Body of pancreas (tissue), 4 donors: ENCODE measurements at regions not wholly inside any gene's neighbourhood (a gene's known extent, or its start where the extent isn't known, plus 50 kb on each side); places are given as distances from the start of the nearest gene placed in this dataset.

ENCODE experiments used
- ATAC-seq: fragments of 150-250 bp; one replicate; pipeline ENCODE4 v1.9.1; 2016
- DNase-seq, 4 donors: peaks; one replicate each; pipeline ENCODE4 v3.0.0-alpha.2; 2019
- H3K27ac ChIP-seq, 4 donors: fragments of 200-600 bp; sonication (generic); 1 replicate in 3 of 4; 2 replicates in 1 of 4; pipeline versions ENCODE4 v1.5.1 to v1.6.1; 2016 to 2019; ENCODE audit warnings: mild to moderate bottlenecking in 1 of 4, mixed read lengths in 1 of 4, moderate library complexity in 1 of 4
- H3K27me3 ChIP-seq, 2 donors: fragments of 200-600 bp; sonication (generic); one replicate each; pipeline ENCODE4 v1.6.0; 2016; ENCODE audit warnings: mild to moderate bottlenecking in 1 of 2
- H3K36me3 ChIP-seq, 2 donors: fragments of 200-600 bp; sonication (generic); replicated peaks in 1 of 2; 2 replicates each; pipeline ENCODE4 v1.5.1; 2016; ENCODE audit warnings: low read depth in 2 of 2; ENCODE audit not compliant: insufficient read depth in 1 of 2
- H3K4me1 ChIP-seq: fragments of 200-600 bp; sonication (generic); one replicate; pipeline ENCODE4 v1.6.0; 2016
- H3K4me3 ChIP-seq, 2 donors: fragments of 200-600 bp; sonication (generic); 1 replicate in 1 of 2; 2 replicates in 1 of 2; pipeline ENCODE4 v1.5.1; 2016 to 2019
- H3K9me3 ChIP-seq, 3 donors: fragments of 200-600 bp; sonication (generic); 1 replicate in 2 of 3; 2 replicates in 1 of 3; pipeline ENCODE4 v1.5.1; 2016
- CTCF ChIP-seq, 7 experiments: fragments of 450-650 bp in 4 of 7; fragments of 200-600 bp in 3 of 7; sonication (generic) in 3 of 7; IDR thresholded peaks; one replicate each; pipeline ENCODE4 v1.5.1; 2016 to 2019; ENCODE audit warnings: antibody characterized with exemption in 7 of 7
- POLR2A ChIP-seq, 3 donors: fragments of 450-650 bp; IDR thresholded peaks; one replicate each; pipeline ENCODE4 v1.6.1; 2016; ENCODE audit warnings: antibody characterized with exemption in 3 of 3, mild to moderate bottlenecking in 2 of 3
- WGBS, 2 donors: methylation state at CpG; one replicate each; pipeline ENCODE4 v1.1.5; 2017; 5-methylcytosine and 5-hydroxymethylcytosine counted together
- intact Hi-C: fragments of 100-400 bp; cut with DNase I; formaldehyde crosslinking; loops from one replicate; pipeline ENCODE4 v1.15.1; 2023

GRCh38 chr5:67808340-67808739, 407.2 kb upstream of the PIK3R1 start:
- DNase-seq (no peak), ATAC-seq (no peak)
- TF ChIP-seq POLR2A (IDR thresholded peaks at IDR 0.05) (no peak), CTCF (IDR thresholded peaks at IDR 0.05) (no peak)
- Histone ChIP-seq H3K27ac (no peak overlapping the region), H3K36me3 (no peaks in the 10 kb centered on the region), H3K4me3 (no peak overlapping the region), H3K4me1 (no peaks in the 10 kb centered on the region), H3K27me3 (no peaks in the 10 kb centered on the region), H3K9me3 (no peaks in the 10 kb centered on the region)
- 90 to 91% methylated on average over 2 of the region's 2 CpGs for WGBS, 2 donors
- intact Hi-C loops = no loop called here

- no peak for ATAC-seq
- no peaks in the 10 kb centered on the region for H3K9me3 ChIP-seq
- H3K4me3 ChIP-seq = no peak overlapping the region
- no peak for TF ChIP-seq CTCF (IDR thresholded peaks at IDR 0.05)
- TF ChIP-seq POLR2A (IDR thresholded peaks at IDR 0.05) = no peak
- no peaks in the 10 kb centered on the region for H3K27me3 ChIP-seq
- H3K36me3 ChIP-seq = no peaks in the 10 kb centered on the region
- H3K27ac ChIP-seq = no peak overlapping the region
- intact Hi-C loops = no loop called here
- WGBS, 2 donors = 57 to 71% methylated on average over 1 of the region's 1 CpG
- H3K4me1 ChIP-seq = no peaks in the 10 kb centered on the region
- no peak for DNase-seq
Observed at GRCh38 chr5:67807439-67807888, 408.1 kb upstream of the PIK3R1 start.

GRCh38 chr5:67806654-67807438, 408.7 kb upstream of the PIK3R1 start:
- intact Hi-C loops = no loop called here
- Histone ChIP-seq H3K36me3 (no peaks in the 10 kb centered on the region), H3K9me3 (no peaks in the 10 kb centered on the region), H3K4me1 (no peaks in the 10 kb centered on the region), H3K27me3 (no peaks in the 10 kb centered on the region), H3K27ac (no peak overlapping the region), H3K4me3 (no peak overlapping the region)
- TF ChIP-seq POLR2A (IDR thresholded peaks at IDR 0.05) = no peak
- TF ChIP-seq CTCF (IDR thresholded peaks at IDR 0.05) = no peak
- DNase-seq = no peak
- ATAC-seq = no peak
- 84 to 85% methylated on average over 5 of the region's 5 CpGs for WGBS, 2 donors

- no peaks in the 10 kb centered on the region for H3K9me3 ChIP-seq
- TF ChIP-seq CTCF (IDR thresholded peaks at IDR 0.05) (no peak), POLR2A (IDR thresholded peaks at IDR 0.05) (no peak)
- no peak overlapping the region for H3K4me3 ChIP-seq
- no peaks in the 10 kb centered on the region for H3K27me3 ChIP-seq
- H3K27ac ChIP-seq = no peak overlapping the region
- DNase-seq = no peak
- whole genome bisulfite sequencing, 2 donors = 78 to 81% methylated on average over 4 of the region's 4 CpGs
- no peak for ATAC-seq
- no peaks in the 10 kb centered on the region for H3K36me3 ChIP-seq
- intact Hi-C loops = no loop called here
- H3K4me1 ChIP-seq = no peaks in the 10 kb centered on the region
Observed at GRCh38 chr5:67805666-67806348, 409.7 kb upstream of the PIK3R1 start.
